ENCODE measurements at regions not wholly inside any gene's neighbourhood (a gene's known extent, or its start where the extent isn't known, plus 50 kb on each side); places are given as distances from the start of the nearest gene placed in this dataset.

DNA sequence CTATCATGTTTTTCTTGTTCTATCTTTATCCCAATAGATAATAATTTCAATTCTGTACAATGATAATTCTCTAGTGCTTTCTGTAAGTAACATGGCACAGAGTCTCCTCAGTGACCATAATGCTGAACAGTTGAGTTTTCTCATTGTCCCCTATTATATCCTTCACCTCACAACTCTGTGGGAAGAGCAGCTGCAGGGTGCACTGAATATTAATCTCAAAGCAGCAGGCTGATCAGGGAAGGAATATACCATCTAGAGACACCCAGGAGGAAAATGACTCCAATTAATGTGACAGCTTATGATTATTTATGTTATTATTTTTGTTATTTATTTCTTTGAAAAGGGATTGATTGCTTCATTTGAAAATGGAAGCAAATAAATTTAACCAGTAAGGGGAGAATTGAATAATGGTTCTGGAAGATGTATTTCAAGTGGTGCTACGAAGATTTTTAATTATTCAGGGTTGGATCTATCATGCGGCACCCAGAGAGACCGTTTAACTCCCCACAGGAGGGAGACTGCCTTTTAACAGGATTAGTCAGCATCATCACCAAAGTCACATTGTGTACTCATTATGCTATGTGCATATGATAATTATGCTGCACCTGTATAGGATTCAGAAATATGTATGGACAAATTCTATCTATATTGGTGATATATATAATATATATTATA is 1015.7 kb upstream of the GOT2 start:
- TF ChIP-seq, protein P1, sequence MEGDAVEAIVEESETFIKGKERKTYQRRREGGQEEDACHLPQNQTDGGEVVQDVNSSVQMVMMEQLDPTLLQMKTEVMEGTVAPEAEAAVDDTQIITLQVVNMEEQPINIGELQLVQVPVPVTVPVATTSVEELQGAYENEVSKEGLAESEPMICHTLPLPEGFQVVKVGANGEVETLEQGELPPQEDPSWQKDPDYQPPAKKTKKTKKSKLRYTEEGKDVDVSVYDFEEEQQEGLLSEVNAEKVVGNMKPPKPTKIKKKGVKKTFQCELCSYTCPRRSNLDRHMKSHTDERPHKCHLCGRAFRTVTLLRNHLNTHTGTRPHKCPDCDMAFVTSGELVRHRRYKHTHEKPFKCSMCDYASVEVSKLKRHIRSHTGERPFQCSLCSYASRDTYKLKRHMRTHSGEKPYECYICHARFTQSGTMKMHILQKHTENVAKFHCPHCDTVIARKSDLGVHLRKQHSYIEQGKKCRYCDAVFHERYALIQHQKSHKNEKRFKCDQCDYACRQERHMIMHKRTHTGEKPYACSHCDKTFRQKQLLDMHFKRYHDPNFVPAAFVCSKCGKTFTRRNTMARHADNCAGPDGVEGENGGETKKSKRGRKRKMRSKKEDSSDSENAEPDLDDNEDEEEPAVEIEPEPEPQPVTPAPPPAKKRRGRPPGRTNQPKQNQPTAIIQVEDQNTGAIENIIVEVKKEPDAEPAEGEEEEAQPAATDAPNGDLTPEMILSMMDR (IDR thresholded peaks at IDR 0.05) = no peak
- TF ChIP-seq POLR2A (IDR thresholded peaks at IDR 0.05) = no peak

Data from testis (tissue), 2 donors.